Stimulated activated CD8-positive, alpha-beta memory T cell treated with anti-CD3 and anti-CD28 coated beads, Interleukin-12 subunit alpha, Interleukin-12 subunit beta, amount 100 ng/mL, for 4 hours (primary cell): ENCODE measurements at regions not wholly inside any gene's neighbourhood (a gene's known extent, or its start where the extent isn't known, plus 50 kb on each side); places are given as distances from the start of the nearest gene placed in this dataset.

Experiments
- DNase-seq: peaks from one replicate; pipeline ENCODE4 v3.0.0-alpha.2; 2020; ENCODE audit warnings: low read depth

DNA sequence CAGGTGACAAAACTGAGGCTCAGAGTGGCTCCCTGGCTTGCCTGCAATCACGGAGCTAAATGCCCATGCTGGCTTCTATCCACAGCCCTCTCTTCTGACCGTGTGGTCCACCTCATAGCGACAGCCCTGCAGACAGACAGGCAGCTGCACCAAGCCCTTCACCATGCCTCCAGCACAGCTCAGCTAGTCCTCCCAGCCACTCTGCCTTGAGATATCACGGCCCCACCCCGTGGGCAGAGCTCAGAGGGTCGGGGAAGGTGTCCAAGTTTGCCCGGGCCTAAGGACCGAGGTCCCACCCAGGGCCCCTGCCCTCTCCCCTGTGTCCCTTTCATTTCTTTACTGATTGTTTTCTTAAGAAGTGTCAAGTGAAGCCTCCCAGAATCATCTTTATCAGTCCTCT lies 128.2 kb upstream of the GLI2 start:
- no peak for DNase-seq

DNA sequence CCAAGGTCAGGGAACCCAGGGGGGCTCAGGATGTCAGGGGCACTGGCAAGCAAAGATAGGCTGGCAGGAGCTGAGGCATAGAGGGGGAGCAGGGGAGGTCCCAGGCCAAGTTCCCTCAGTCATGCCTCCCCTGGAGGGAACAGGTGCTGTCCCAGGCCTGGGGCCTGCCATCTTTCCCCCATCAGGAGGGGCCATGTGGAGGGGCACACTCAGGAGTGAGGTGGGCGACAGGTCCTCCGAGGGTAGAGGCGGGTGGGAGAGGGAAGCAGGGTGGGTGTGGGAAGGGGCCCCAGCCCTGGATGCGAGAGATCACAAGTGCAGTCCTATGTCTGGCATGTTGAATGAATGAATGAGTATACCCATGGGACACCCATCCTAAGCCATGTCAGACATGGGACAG lies 127.7 kb upstream of the GLI2 start:
- DNase-seq = no peak

DNA sequence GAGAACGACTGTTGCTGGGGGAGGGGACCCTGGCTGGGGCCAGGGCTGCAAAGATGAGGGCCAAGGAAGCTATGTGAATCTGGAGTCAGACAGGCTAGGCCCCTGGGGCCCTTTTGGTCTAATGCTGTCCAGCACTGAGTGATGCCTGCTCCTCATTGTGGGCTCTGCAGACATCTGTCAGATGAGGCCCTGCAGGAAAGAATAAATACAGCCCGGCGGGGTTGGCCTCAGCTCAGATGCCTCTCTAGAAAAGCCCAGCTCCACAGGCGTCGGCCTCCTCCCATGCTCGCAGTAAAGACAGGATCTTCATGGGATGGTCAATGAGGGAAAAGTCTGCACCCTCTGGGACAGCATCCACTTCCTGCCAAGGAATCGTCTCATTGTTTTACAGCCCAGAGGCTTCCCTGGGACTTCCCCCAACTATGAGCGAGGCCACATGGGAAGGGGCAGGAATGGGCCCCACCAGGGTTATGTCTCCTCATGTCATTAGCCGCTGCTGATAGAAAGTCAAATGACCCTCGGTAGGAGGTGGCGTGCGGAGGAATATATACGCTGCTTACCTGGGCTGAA lies 125.8 kb upstream of the GLI2 start:
- no peak for DNase-seq

DNA sequence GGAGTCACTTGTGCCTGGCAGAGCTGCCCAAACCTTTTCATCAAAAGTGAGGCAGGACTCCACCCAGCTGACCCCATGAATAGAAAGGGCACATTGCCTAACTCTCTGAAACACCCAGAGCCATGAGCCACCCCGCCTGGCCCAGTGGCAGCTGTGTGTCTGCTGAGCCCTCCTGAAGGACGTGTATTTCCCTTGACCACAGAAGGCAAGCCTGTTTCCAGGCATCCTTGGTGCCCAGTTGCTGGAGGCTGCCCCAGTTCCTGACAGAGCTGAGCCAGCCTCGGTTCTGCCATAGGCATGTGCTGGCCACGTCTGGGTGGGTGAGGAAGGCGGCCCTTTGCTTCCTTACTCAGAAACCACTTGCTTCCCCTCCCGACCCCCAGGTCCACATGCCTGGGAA lies 124.7 kb upstream of the GLI2 start:
- DNase-seq = no peak

DNA sequence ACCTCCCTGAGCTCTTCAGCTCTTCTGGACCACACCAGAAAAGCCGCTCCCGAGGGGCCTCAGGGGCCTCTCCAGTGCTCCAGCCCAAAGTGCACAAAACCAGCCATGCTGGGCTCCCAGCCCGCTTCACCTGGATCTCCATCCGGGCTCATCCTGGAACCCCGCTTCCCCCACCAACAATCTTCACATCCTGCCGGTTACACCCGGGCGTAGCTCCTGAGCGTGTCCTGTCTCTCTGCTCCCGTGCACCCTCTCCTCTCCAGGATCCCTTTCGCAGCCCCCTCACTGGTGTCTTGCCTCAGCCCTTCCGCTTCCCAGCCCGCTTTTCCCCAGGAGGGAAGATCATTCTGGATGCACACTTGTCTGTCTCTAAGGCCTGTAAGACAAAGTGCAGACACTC lies 123.7 kb upstream of the GLI2 start:
- no peak for DNase-seq

DNA sequence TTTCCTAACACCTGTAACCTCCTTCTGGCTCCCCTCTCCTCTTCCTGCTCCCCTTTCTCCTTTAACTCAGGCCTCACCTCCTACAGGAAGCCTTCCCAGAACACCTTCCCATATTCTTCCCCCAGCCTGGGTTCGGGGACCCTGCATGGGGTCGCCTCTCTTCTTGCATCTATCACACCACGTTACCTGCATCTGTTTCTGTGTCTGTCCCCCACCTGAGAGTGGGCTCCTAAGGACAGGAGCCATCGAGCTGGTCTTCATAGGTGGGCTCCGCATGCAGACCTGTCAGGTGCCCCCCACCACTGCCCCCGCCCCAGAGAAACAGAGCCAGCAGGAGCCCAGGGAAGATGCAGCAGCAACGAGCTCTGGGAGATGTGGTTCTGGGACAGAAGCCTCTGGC lies 123.2 kb upstream of the GLI2 start:
- no peak for DNase-seq

DNA sequence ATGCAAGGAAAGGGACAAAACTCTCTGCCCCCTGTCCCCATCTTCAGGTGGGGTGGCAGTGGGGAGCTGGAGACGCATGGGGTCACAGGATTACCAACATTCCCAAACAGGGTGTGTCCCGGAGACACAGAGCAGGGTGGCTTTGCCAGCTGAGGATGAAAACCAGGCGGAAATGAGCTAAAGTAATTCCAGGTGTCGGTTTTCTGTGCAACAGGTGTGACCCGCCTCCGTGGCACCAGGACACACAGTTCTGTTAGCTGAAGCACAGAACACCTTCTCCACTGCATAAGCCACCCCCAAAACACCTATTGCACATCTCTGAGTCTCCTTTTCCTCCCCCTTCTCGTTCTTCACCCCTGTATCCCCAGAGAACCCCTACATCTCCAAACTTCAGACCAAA lies 122.7 kb upstream of the GLI2 start:
- no peak for DNase-seq

DNA sequence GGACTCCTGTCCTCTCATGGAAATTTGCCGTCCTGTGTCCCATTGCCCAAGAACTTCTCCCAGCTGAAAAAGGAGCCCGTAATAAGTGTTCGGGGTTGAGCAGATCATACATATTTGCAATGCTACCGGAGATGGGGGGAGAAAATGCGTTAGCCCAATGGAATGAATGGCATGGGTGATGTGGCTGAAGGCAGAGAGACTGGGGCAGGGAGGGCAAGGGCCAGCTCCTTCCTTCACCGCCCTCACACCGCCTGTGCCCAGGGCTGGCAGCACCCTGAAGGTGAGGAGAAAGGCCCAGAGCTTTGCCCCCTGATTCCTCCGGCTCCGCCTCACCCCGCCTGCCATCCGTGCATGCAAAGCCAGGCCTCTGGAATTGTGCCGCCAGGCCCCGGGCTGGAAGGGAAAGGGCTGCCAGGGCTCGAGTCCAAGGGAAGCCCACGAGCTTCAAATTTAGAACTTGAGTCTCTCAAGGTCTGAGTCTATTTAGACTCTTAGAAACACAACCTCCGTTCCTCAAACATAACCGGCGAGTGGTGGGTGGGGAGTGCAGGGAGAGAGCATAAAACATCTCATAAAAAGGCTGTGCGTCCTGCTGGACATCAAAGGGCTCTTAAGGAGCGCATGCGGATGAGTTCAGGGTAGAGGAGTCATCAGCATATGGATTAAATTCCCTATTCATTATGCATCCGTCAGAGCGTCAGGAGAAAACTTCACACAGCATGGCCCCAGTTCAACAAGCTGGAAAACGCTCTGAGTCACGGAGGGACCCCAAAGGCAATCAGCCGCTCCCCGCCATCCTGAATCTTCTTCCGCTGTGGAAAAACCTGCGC lies 121.7 kb upstream of the GLI2 start:
- no peak for DNase-seq

DNA sequence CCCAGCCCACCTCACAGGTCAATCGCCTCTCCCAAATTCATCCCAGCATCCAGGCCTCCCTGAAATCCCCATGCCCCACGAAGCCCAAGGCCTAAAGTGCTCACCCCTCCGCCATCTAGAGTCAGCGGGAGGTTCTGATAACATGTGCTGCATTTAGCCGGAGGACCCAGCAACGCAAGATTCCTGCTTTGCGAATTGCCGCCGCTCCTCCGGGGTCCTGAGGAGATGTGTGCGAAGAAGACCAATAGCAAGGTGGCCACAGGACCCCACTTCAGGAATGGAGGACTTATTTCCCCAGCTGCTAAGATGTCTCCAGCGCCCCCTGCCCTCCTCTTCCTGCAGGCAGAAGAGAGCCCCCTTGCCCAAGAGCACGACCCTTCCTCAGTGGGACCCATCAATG lies 120.8 kb upstream of the GLI2 start:
- DNase-seq = no peak

DNA sequence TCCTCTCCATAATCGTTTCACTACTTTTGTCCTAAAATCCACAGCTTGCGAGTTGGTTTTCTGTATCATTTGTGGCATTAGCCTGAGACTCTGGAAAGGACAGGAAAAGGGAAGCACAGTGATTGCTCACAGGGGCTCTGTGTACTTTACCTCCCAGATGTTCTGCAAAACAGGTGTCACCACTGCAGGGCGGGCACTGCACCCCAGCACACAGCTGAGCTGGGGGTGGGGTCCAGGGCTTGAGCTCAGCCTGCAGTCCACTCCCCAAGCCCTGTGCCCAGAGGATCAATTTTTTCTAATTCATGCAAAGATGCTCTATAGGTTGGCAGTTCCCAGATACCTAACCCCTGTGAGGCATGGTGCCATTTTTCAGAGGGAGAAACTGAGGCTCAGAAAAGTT lies 119.4 kb upstream of the GLI2 start:
- no peak for DNase-seq

DNA sequence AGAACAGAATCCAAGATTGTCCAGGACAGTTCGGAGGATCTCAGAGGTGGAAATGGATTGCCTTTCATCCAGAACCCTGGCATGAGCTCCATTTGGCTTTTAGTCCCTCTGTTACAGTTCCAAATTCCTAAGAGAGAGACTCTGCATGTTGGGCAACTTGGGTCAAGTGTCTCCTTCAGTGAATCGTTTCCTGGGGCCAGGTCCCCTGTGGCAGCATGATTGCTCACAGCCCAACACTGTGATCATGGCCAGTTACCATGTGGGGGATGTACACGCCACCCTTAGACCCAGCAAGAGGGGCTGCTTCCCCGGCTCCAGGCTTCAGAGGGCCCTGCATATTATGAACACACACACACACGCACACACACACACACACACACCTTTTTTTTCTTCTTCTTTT lies 118.6 kb upstream of the GLI2 start:
- DNase-seq = no peak

DNA sequence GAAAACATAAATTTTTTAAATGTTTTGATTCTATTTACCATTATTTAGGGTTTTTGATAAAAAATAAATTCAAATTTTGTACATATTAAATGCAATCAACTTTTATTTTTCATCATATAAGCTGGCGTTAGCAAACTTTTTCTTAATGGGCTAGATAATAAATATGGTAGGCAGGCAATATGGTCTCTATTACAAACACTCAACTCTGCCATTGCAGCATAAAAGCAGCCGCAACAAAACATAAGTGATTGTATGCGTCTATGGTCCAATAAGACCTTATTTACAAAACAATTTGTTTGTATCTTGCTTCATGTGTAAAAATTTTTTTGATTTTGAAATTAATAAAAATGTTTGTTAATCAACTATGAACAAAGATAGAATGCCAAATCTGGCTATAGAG lies 116.8 kb upstream of the GLI2 start:
- no peak for DNase-seq

DNA sequence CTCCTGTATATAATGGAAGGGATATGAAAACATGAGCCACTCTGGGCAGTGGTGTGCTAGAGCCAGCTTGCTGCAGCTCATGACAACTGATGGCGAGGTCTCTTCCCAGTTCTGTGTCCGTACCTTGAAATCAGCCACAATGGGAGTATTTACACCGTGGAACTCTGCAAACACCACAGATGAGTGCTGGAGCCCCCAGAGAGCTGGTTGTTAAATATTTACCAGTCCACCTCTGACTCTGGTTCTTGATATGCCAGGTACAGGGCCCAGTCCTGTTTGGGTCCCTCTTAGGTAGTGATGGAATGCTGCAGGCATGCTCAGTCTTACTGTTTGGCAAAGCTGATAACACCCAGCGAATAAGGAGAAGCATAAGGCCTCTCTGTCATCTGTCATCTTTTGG lies 116.1 kb upstream of the GLI2 start:
- DNase-seq = no peak

DNA sequence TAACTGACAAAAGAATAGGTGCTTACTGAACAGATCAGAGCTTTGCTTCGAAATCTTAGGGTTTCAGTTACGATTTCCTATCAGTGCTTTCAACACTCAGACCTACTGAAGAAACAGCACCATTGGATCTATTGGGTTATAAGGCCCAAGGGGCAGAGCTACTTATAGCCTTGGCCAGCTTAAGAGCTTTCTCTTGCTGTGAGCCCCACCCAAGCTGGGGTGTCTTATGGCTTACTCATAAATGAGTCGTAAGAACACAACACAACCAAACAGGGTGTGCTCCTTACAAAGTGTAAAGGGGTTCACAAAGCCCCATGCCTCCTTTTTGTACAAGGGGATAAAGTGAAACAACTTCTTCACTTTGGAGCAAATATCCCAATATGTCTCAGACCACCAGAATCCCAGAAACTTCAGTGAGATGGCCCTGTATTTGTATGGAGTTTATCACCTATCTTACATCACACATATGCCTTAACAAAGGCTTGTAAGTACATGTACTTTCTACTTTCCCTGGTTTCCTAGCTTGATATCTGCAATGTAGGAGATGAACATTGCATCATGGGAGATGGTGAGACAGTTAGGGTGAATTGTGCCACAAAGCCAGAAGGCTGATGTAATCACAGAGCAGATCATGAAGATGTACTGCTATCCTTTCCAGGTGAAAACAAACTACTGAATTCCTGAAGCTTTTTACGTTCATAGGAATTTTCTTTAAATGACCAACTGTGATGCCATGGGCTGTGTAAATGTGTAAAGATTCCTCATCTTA lies 115.5 kb upstream of the GLI2 start:
- no peak for DNase-seq

DNA sequence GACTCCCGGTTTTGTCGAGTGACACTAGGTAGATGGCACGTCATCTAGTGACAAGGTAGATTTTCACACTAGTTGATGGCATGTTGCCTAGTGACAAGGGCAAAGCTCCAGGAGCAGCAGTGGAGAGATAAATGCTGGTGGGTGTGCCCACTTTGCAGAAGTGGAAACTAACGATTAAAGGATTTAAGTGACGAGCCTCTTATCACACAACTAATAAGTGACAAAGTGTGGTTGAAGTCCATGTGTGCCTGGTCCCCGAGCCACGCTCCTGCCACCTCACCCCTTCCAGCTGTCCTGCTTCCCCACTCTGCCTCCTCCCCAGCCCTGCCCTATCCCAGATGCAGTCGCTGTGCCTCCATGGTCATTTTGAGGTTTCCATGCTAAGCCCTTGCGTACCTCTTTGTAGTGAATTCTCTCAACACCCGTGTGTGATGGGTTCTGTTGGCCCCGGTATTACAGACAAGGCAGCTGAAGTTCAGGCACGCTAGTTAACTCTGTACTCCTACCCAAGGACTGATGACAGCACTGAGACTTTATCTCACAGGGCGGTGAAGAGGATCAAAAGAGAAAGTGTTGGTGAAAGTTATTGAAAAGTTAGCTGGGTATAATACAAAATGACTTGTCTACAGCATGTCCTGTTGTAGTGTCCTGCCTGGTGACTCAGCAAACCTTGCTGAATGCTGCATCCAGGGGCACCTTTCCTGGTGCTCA lies 113.4 kb upstream of the GLI2 start:
- no peak for DNase-seq

DNA sequence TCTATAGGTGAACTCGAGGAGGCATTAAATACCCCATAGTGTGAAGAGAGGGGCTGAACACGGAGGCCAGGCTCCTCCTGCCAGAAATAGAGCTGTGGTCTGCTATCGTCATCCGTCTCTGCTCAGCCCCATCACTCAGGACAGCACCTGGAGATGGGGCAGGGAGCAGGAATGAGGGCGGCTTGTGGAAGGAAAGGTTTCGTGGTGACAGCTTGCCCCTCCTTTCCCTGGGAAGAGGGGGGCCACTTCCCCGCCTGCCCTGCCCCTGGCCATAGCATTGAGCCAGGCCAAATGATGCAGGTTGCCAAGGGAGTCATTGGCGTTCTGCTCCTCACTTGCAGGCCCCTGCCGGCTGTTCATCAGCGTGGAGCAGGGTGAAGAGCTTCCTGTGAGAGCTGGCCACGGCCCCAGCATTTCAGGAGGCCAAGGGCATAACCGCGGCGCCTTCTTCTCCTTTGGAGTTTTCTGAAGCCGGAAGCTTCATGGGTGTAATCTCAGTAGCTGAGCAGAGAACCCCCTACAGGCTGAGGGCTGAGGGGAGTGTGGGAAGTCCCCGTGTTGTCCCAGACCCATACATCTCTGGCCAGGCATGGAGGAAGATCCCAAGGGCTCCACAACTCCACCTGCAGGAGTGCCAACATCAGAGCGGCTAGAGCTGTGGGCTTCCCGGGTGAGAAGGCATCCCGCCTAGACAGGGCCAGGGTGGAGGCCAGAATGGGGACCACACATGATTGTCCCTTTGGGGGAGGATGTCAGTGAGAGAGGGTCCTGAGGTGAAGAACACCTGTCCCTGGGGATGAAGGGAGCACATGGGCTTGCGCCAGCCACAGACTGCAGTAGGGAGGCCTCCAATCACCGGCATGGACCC lies 112.5 kb upstream of the GLI2 start:
- DNase-seq = no peak

DNA sequence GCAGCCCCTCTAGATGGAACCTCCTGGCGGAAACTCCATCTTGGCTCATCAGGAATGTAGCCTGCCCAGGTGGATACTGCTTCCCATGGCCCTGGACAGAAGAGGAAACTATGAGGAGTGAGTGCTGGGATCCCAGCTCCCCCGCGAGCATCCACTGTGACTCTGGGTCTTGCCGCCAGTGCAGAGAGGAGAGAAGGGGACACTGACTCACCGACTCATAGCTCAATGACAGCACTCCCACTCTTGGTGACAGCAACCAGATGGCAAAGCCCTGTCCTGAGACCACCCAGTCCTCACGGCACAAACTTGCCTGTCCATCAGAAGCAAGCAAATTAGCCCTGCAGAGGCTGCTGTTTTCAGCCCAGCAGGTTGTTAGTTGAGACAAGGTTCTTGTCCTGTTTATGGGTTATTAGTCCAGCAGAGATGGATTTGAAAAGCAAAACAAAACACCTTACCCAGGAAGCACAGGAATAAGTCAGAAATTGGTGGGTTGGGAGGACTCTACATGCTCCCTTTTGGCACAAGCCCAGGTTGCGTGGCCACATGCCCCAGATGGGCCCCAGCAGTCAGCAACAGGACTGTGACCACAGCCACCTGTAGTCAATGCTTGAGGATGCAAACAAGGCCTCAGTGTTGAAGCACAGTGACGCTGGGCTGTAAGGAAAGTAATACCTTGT lies 111.5 kb upstream of the GLI2 start:
- DNase-seq = no peak

DNA sequence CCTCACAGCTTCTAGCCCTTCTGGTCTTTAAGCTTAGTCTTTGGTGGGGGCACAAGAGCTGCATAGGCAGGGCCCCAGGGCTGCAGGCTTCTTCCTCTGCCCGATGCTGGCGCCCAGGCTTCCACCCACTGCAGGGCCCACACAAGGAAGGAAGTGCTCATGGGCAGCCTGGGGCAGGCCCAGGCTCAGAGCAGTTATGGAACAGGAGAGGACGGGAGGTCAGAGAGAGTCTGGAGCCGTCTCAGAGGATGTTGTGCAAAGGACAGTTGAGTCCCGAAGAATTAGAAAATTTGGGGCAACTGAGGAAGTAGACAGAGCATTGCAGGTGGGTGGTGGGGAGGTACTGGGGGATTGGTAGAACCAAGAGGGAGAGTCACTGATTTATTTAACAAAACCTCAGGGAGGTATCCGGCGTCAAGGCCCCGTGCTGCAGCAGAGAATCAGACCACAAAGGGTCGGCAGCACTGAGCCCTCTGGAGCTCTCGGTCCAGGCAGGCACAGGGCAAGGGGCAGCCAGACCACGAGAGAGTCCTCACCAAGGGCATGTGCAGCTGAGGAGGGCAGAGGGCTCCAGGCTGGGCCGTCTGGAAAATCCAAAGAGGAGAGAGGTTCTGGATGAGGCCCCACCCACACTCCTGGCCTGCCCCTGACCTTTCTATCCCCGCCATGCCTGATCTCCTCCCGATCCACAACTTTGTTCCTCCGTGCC lies 110.8 kb upstream of the GLI2 start:
- no peak for DNase-seq

DNA sequence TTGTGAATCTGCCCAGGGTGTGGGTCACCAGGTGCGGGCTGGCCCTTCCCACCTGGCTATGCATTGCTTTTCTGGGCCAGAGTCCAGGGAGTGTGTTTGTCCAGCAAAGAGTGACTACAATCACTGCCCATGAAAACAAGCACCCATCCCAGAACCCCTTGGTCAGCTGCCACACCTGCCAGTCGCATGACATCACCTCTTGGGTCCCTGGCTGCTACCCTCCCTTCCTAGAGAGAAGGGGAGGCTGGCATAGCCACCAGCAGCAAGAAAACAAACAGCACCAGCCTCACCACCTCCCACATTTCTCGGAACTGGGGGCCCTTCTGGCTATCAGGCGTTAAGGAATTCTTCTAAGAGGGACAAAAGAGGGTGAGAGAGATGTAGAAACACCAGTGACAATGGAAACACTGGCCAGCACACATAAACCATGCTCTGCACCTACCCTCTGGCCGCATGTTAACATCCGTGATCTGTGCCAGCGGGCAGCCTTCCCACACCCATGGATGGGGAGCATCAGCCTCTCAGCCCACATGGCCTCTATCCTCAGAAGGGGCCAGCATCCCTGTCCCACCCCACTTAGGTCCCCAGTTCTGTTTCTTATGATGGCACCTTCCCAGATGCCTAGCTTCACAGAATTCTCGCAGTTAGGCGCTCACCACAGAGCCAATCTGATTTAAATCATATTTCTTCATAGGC lies 109.7 kb upstream of the GLI2 start:
- DNase-seq = no peak

DNA sequence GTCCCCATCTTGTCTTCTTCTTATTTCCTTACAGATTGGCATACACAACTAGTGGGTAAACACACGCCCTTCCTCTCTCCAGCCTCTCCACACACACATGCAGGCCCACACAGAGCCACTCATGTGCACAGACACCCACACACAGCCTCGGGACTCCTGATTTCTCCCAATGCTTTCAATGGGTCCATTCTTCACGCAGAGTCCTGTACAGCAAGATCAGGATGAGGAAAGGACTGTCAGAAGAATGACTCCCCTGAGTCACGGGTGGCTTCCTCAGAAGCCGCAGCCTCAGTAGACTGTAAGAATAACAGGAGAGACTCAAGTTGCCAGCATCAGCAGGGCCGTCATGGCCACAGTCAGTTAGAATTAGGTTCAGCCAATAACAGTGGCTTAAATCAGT lies 109.1 kb upstream of the GLI2 start:
- no peak for DNase-seq
